ENCODE measurements at regions not wholly inside any gene's neighbourhood (a gene's known extent, or its start where the extent isn't known, plus 50 kb on each side); places are given as distances from the start of the nearest gene placed in this dataset.
"Not testable (repeated sequence)": the region's sequence is repeated elsewhere in the genome, so short reads cannot be mapped to it uniquely, and the experiment has no call there.

- Mint-ChIP-seq H3K9me3 (ENCODE audit: low read depth) (peaks cover 2% of the 10 kb centered on the region), H3K4me3 (no peak overlapping the region), H3K4me1 (no peaks in the 10 kb centered on the region), H3K27me3 (no peaks in the 10 kb centered on the region), H3K27ac (no peak overlapping the region), H3K36me3 (no peaks in the 10 kb centered on the region)
- ATAC-seq (no peak), DNase-seq (no peak)
- CTCF ChIA-PET, result no interaction called here
Measured at GRCh38 chr11:92464822-92465221, 240.2 kb downstream of the FAT3 start.

- ATAC-seq; H3K9me3 Mint-ChIP-seq (ENCODE audit: low read depth); H3K4me1 Mint-ChIP-seq; DNase-seq; H3K27ac Mint-ChIP-seq; H3K36me3 Mint-ChIP-seq; H3K27me3 Mint-ChIP-seq; H3K4me3 Mint-ChIP-seq; CTCF ChIA-PET: not testable (repeated sequence)
Measured at GRCh38 chr11:92465410-92465809, 240.8 kb downstream of the FAT3 start.

GRCh38 chr11:92473736-92474135 lies 249.1 kb downstream of the FAT3 start:
- Mint-ChIP-seq H3K4me3 (no peak overlapping the region), H3K27me3 (no peaks in the 10 kb centered on the region), H3K27ac (no peak overlapping the region), H3K4me1 (no peaks in the 10 kb centered on the region), H3K36me3 (no peaks in the 10 kb centered on the region), H3K9me3 (ENCODE audit: low read depth) (peaks cover 2% of the 10 kb centered on the region)
- CTCF ChIA-PET, result no interaction called here
- DNase-seq, result no peak
- ATAC-seq, result no peak

GRCh38 chr11:92475316-92475715 lies 250.7 kb downstream of the FAT3 start:
- ATAC-seq (no peak), DNase-seq (no peak)
- Mint-ChIP-seq H3K9me3 (ENCODE audit: low read depth) (peaks cover 2% of the 10 kb centered on the region), H3K36me3 (no peaks in the 10 kb centered on the region), H3K4me1 (no peaks in the 10 kb centered on the region), H3K27me3 (no peaks in the 10 kb centered on the region), H3K4me3 (no peak overlapping the region), H3K27ac (no peak overlapping the region)
- CTCF ChIA-PET, result no interaction called here

GRCh38 chr11:92475819-92476218 lies 251.2 kb downstream of the FAT3 start:
- peaks cover 2% of the 10 kb centered on the region for H3K9me3 Mint-ChIP-seq (ENCODE audit: low read depth)
- H3K4me3 Mint-ChIP-seq, result no peak overlapping the region
- H3K36me3 Mint-ChIP-seq, result no peaks in the 10 kb centered on the region
- H3K27ac Mint-ChIP-seq, result no peak overlapping the region
- CTCF ChIA-PET, result no interaction called here
- no peaks in the 10 kb centered on the region for H3K27me3 Mint-ChIP-seq
- ATAC-seq (no peak), DNase-seq (no peak)
- no peaks in the 10 kb centered on the region for H3K4me1 Mint-ChIP-seq

- ATAC-seq (no peak), DNase-seq (no peak)
- Mint-ChIP-seq H3K27ac (no peak overlapping the region), H3K4me3 (no peak overlapping the region), H3K36me3 (no peaks in the 10 kb centered on the region), H3K27me3 (no peaks in the 10 kb centered on the region), H3K4me1 (no peaks in the 10 kb centered on the region), H3K9me3 (ENCODE audit: low read depth) (peaks cover 2% of the 10 kb centered on the region)
- CTCF ChIA-PET, result no interaction called here
Measured at GRCh38 chr11:92477686-92478085, 253.1 kb downstream of the FAT3 start.

- CTCF ChIA-PET, result no interaction called here
- ATAC-seq (no peak), DNase-seq (no peak)
- Mint-ChIP-seq H3K36me3 (no peaks in the 10 kb centered on the region), H3K4me3 (no peak overlapping the region), H3K9me3 (ENCODE audit: low read depth) (peaks cover 2% of the 10 kb centered on the region), H3K27me3 (no peaks in the 10 kb centered on the region), H3K27ac (no peak overlapping the region), H3K4me1 (no peaks in the 10 kb centered on the region)
Measured at GRCh38 chr11:92480499-92480898, 255.9 kb downstream of the FAT3 start.

GRCh38 chr11:92482492-92483060 lies 258.0 kb downstream of the FAT3 start:
- no peak for DNase-seq
- no peak for ATAC-seq
- no peak overlapping the region for H3K27ac Mint-ChIP-seq

GRCh38 chr11:92484570-92484969 lies 260.0 kb downstream of the FAT3 start:
- CTCF ChIA-PET, result no interaction called here
- ATAC-seq (no peak), DNase-seq (no peak)
- H3K4me1 Mint-ChIP-seq, result no peaks in the 10 kb centered on the region
- H3K4me3 Mint-ChIP-seq, result no peak overlapping the region
- H3K9me3 Mint-ChIP-seq (ENCODE audit: low read depth), result no peaks in the 10 kb centered on the region
- no peaks in the 10 kb centered on the region for H3K36me3 Mint-ChIP-seq
- no peaks in the 10 kb centered on the region for H3K27me3 Mint-ChIP-seq
- no peak overlapping the region for H3K27ac Mint-ChIP-seq

More at GRCh38 chr11:92482492-92483060, 258.0 kb downstream of the FAT3 start:
- Mint-ChIP-seq H3K4me1 (no peaks in the 10 kb centered on the region), H3K27me3 (no peaks in the 10 kb centered on the region), H3K36me3 (no peaks in the 10 kb centered on the region), H3K4me3 (no peak overlapping the region), H3K9me3 (ENCODE audit: low read depth) (peaks cover 2% of the 10 kb centered on the region)
- CTCF ChIA-PET, result no interaction called here

- CTCF ChIA-PET, result no interaction called here
- DNase-seq, result no peak
- Mint-ChIP-seq H3K9me3 (ENCODE audit: low read depth) (no peaks in the 10 kb centered on the region), H3K4me1 (no peaks in the 10 kb centered on the region), H3K27ac (no peak overlapping the region), H3K36me3 (no peaks in the 10 kb centered on the region), H3K4me3 (no peak overlapping the region), H3K27me3 (no peaks in the 10 kb centered on the region)
- ATAC-seq, result no peak
Measured at GRCh38 chr11:92489826-92490399, 265.3 kb downstream of the FAT3 start.

- Mint-ChIP-seq H3K27ac (no peak overlapping the region), H3K27me3 (no peaks in the 10 kb centered on the region), H3K4me3 (no peak overlapping the region), H3K9me3 (ENCODE audit: low read depth) (no peaks in the 10 kb centered on the region), H3K36me3 (no peaks in the 10 kb centered on the region), H3K4me1 (no peaks in the 10 kb centered on the region)
- no peak for DNase-seq
- CTCF ChIA-PET, result no interaction called here
- no peak for ATAC-seq
Measured at GRCh38 chr11:92492372-92492771, 267.8 kb downstream of the FAT3 start.

GRCh38 chr11:92495107-92495793 lies 270.6 kb downstream of the FAT3 start:
- Mint-ChIP-seq H3K9me3 (ENCODE audit: low read depth) (no peaks in the 10 kb centered on the region), H3K4me3 (no peak overlapping the region), H3K36me3 (no peaks in the 10 kb centered on the region), H3K4me1 (no peaks in the 10 kb centered on the region), H3K27ac (no peak overlapping the region), H3K27me3 (no peaks in the 10 kb centered on the region)
- no peak for DNase-seq
- no peak for ATAC-seq
- CTCF ChIA-PET, result no interaction called here

- DNase-seq (no peak), ATAC-seq (no peak)
- CTCF ChIA-PET, result no interaction called here
- Mint-ChIP-seq H3K4me1 (no peaks in the 10 kb centered on the region), H3K4me3 (no peak overlapping the region), H3K27ac (no peak overlapping the region), H3K27me3 (no peaks in the 10 kb centered on the region), H3K9me3 (ENCODE audit: low read depth) (no peaks in the 10 kb centered on the region), H3K36me3 (no peaks in the 10 kb centered on the region)
Measured at GRCh38 chr11:92500453-92500852, 275.8 kb downstream of the FAT3 start.

- Mint-ChIP-seq H3K4me3 (no peak overlapping the region), H3K4me1 (no peaks in the 10 kb centered on the region), H3K27me3 (no peaks in the 10 kb centered on the region), H3K9me3 (ENCODE audit: low read depth) (no peaks in the 10 kb centered on the region), H3K36me3 (no peaks in the 10 kb centered on the region), H3K27ac (no peak overlapping the region)
- ATAC-seq (no peak), DNase-seq (no peak)
- CTCF ChIA-PET, result no interaction called here
Measured at GRCh38 chr11:92501066-92501739, 276.6 kb downstream of the FAT3 start.
